Endodermal cell (in vitro differentiated cells): ENCODE measurements at regions not wholly inside any gene's neighbourhood (a gene's known extent, or its start where the extent isn't known, plus 50 kb on each side); places are given as distances from the start of the nearest gene placed in this dataset.

Experiments used
- DNase-seq: peaks from one replicate; pipeline ENCODE4 v3.0.0-alpha.2; 2017
- H3K27ac ChIP-seq: 2 replicates; pipeline ENCODE4 v1.5.1; 2013; ENCODE audit warnings: mild to moderate bottlenecking, low read depth, low read length, moderate library complexity
- H3K27me3 ChIP-seq: 2 replicates; pipeline ENCODE4 v1.6.1; 2013; ENCODE audit warnings: mild to moderate bottlenecking, low read length, moderate library complexity; ENCODE audit not compliant: insufficient read depth, control insufficient read depth, poor library complexity, severe bottlenecking
- H3K36me3 ChIP-seq: 2 replicates; pipeline ENCODE4 v1.7.0; 2013; ENCODE audit warnings: mild to moderate bottlenecking, low read length, moderate library complexity; ENCODE audit not compliant: control insufficient read depth, insufficient read depth
- H3K4me1 ChIP-seq: one replicate; pipeline ENCODE4 v1.7.0; 2013; ENCODE audit warnings: low read length; ENCODE audit not compliant: control insufficient read depth, insufficient read depth
- H3K4me3 ChIP-seq: 2 replicates; pipeline ENCODE4 v1.5.1; 2013; ENCODE audit warnings: mild to moderate bottlenecking, low read length, moderate library complexity
- H3K9ac ChIP-seq: 2 replicates; pipeline ENCODE4 v1.6.1; 2013; ENCODE audit warnings: mild to moderate bottlenecking, low read length, moderate library complexity; ENCODE audit not compliant: poor library complexity, severe bottlenecking; ENCODE audit errors: extremely low read depth
- H3K9me3 ChIP-seq: 2 replicates; pipeline ENCODE4 v1.6.1; 2013; ENCODE audit warnings: mild to moderate bottlenecking, low read length, moderate library complexity; ENCODE audit not compliant: control insufficient read depth
- H3K27ac Mint-ChIP-seq: 2 replicates; pipeline ENCODE4 v1.8.0; 2020; ENCODE audit warnings: mixed read lengths
- H3K27me3 Mint-ChIP-seq: 2 replicates; pipeline ENCODE4 v1.8.0; 2021; ENCODE audit warnings: mild to moderate bottlenecking, mixed read lengths; ENCODE audit not compliant: insufficient read depth
- H3K36me3 Mint-ChIP-seq: 2 replicates; pipeline ENCODE4 v1.8.0; 2020; ENCODE audit warnings: low read depth, mixed read lengths
- H3K4me1 Mint-ChIP-seq: 2 replicates; pipeline ENCODE4 v1.8.0; 2020; ENCODE audit warnings: mixed read lengths
- H3K4me3 Mint-ChIP-seq: 2 replicates; pipeline ENCODE4 v1.8.0; 2020; ENCODE audit warnings: mild to moderate bottlenecking, moderate library complexity, mixed read lengths
- H3K9me3 Mint-ChIP-seq: 2 replicates; pipeline ENCODE4 v1.8.0; 2020; ENCODE audit warnings: mild to moderate bottlenecking, mixed read lengths
- WGBS, 2 experiments: methylation state at CpG; one replicate each; pipeline versions ENCODE4 v1.1.5 to v1.1.7; 2013; ENCODE audit warnings: missing lambda C conversion rate in 2 of 2, mixed read lengths in 1 of 2; ENCODE audit not compliant: insufficient coverage in 1 of 2, insufficient read length in 1 of 2; 5-methylcytosine and 5-hydroxymethylcytosine counted together
- TF ChIP-seq, protein P1 (sequence below): fragments of 200-600 bp; sonication (generic); conservative IDR thresholded peaks from 2 replicates; pipeline ENCODE4 v1.5.0; 2021; ENCODE audit warnings: antibody characterized with exemption, mild to moderate bottlenecking

GRCh38 chr2:35204323-35204722, 1151.3 kb upstream of the CRIM1 start:
- no peaks in the 10 kb centered on the region for H3K4me1 ChIP-seq
- H3K36me3 Mint-ChIP-seq = no peaks in the 10 kb centered on the region
- H3K9ac ChIP-seq = no peak overlapping the region
- no peak overlapping the region for H3K27ac ChIP-seq
- no peak overlapping the region for H3K27ac Mint-ChIP-seq
- WGBS, 2 experiments = 88 to 89% methylated on average over 1 to 3 of the region's 3 CpGs
- TF ChIP-seq, protein P1, sequence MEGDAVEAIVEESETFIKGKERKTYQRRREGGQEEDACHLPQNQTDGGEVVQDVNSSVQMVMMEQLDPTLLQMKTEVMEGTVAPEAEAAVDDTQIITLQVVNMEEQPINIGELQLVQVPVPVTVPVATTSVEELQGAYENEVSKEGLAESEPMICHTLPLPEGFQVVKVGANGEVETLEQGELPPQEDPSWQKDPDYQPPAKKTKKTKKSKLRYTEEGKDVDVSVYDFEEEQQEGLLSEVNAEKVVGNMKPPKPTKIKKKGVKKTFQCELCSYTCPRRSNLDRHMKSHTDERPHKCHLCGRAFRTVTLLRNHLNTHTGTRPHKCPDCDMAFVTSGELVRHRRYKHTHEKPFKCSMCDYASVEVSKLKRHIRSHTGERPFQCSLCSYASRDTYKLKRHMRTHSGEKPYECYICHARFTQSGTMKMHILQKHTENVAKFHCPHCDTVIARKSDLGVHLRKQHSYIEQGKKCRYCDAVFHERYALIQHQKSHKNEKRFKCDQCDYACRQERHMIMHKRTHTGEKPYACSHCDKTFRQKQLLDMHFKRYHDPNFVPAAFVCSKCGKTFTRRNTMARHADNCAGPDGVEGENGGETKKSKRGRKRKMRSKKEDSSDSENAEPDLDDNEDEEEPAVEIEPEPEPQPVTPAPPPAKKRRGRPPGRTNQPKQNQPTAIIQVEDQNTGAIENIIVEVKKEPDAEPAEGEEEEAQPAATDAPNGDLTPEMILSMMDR = no peak
- no peaks in the 10 kb centered on the region for H3K27me3 Mint-ChIP-seq
- H3K9me3 Mint-ChIP-seq = peaks cover 3% of the 10 kb centered on the region
- peaks cover 6% of the 10 kb centered on the region for H3K4me1 Mint-ChIP-seq
- no peak overlapping the region for H3K4me3 ChIP-seq
- no peak for DNase-seq
- H3K4me3 Mint-ChIP-seq = no peak overlapping the region
- H3K27me3 ChIP-seq = no peaks in the 10 kb centered on the region
- peaks cover 10% of the 10 kb centered on the region for H3K9me3 ChIP-seq
- H3K36me3 ChIP-seq = no peaks in the 10 kb centered on the region

DNA sequence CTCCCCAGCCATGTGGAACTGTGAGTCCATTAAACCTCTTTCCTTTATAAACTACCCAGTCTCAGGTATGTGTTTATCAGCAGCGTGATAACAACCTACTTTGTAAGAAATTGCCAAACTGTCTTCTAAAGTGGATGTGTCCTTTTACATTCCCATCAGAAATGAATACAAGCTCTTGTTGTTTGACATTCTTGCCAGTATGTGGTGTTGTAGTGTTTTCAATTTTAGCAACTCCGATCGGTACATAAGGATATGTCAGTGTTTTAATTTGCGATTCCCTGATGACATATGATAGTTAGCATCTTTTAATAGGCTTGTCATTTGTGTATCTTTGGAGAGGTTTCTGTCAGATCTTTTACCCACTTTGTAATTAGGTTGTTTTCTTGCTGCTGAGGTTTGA, 1156.3 kb upstream of the CRIM1 start:
- H3K4me3 Mint-ChIP-seq = no peak overlapping the region
- H3K4me1 ChIP-seq = peaks cover 2% of the 10 kb centered on the region
- WGBS, 2 experiments = 81 to 93% methylated on average over 3 to 4 of the region's 4 CpGs

DNA sequence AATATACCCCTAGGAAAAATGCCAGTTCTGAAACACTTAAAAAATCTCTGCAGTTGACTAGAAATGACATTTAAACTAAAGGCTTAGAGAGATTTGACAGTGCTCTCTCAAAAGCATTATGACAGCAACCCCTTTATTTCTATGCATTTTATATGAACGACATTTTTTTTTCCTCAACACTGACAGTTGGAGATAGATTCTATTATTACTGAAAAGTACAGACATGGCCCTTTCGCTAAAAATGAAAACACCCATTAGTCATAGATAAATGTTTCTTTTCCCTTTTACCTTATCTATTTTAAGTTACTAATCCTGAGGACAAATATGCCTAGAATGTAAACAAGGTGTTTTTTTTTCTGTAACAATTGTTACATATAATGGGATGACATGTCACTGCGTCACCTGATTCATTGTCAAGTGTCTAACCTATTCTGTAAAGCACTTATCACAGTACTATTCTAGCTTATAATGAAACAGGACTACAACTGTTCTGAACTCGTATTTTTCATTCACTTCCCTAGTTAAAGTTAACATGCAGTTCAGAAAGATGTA, 1169.6 kb upstream of the CRIM1 start:
- H3K36me3 Mint-ChIP-seq = no peaks in the 10 kb centered on the region
- H3K4me1 ChIP-seq = peaks cover 4% of the 10 kb centered on the region
- WGBS, 2 experiments = 67 to 100% methylated on average over 1 to 4 of the region's 4 CpGs

More for the DNA sequence above, 1156.3 kb upstream of the CRIM1 start:
- H3K27ac Mint-ChIP-seq = no peak overlapping the region
- H3K27ac ChIP-seq = no peak overlapping the region
- no peak overlapping the region for H3K4me3 ChIP-seq
- H3K9me3 ChIP-seq = peaks cover 10% of the 10 kb centered on the region
- H3K4me1 Mint-ChIP-seq = peaks cover 9% of the 10 kb centered on the region
- H3K36me3 ChIP-seq = no peaks in the 10 kb centered on the region
- TF ChIP-seq, protein P1 = peak; percentile 61
- H3K9ac ChIP-seq = no peak overlapping the region
- H3K9me3 Mint-ChIP-seq = peaks cover 10% of the 10 kb centered on the region
- peaks cover 6% of the 10 kb centered on the region for H3K36me3 Mint-ChIP-seq
- DNase-seq = no peak
- H3K27me3 Mint-ChIP-seq = no peaks in the 10 kb centered on the region
- H3K27me3 ChIP-seq = no peaks in the 10 kb centered on the region

More for the DNA sequence above, 1169.6 kb upstream of the CRIM1 start:
- H3K27ac ChIP-seq = no peak overlapping the region
- H3K27ac Mint-ChIP-seq = no peak overlapping the region
- peaks cover 8% of the 10 kb centered on the region for H3K4me1 Mint-ChIP-seq
- no peak overlapping the region for H3K4me3 ChIP-seq
- DNase-seq = no peak
- peaks cover 5% of the 10 kb centered on the region for H3K9me3 ChIP-seq
- H3K9ac ChIP-seq = no peak overlapping the region
- H3K9me3 Mint-ChIP-seq = peaks cover 5% of the 10 kb centered on the region
- TF ChIP-seq, protein P1 = no peak
- H3K27me3 Mint-ChIP-seq = no peaks in the 10 kb centered on the region
- no peaks in the 10 kb centered on the region for H3K36me3 ChIP-seq
- no peaks in the 10 kb centered on the region for H3K27me3 ChIP-seq
- H3K4me3 Mint-ChIP-seq = no peak overlapping the region
